NCI-H1092 (cell line): ENCODE measurements at regions not wholly inside any gene's neighbourhood (a gene's known extent, or its start where the extent isn't known, plus 50 kb on each side); places are given as distances from the start of the nearest gene placed in this dataset.
"Not testable (repeated sequence)": the region's sequence is repeated elsewhere in the genome, so short reads cannot be mapped to it uniquely, and the experiment has no call there.

Source experiments
- DNase-seq: peaks from one replicate; lab custom pipeline; 2025; lab: John Stamatoyannopoulos, UW

GRCh38 chr1:2950926-2951305 is 70.4 kb upstream of the ACTRT2 start:
- DNase-seq, result no peak

GRCh38 chr1:2951856-2952255 is 69.4 kb upstream of the ACTRT2 start:
- DNase-seq, result no peak

GRCh38 chr1:2952371-2952770 is 68.9 kb upstream of the ACTRT2 start:
- no peak for DNase-seq

- DNase-seq, result no peak
Measured at GRCh38 chr1:2952992-2953391, 68.3 kb upstream of the ACTRT2 start.

GRCh38 chr1:2953688-2954285 is 67.5 kb upstream of the ACTRT2 start:
- DNase-seq, result no peak

- DNase-seq, result no peak
Measured at GRCh38 chr1:2955652-2956051, 65.6 kb upstream of the ACTRT2 start.

- no peak for DNase-seq
Measured at GRCh38 chr1:2956576-2956975, 64.7 kb upstream of the ACTRT2 start.

GRCh38 chr1:2957329-2957728 is 63.9 kb upstream of the ACTRT2 start:
- no peak for DNase-seq

GRCh38 chr1:2959881-2960280 is 61.4 kb upstream of the ACTRT2 start:
- DNase-seq, result not testable (repeated sequence)

GRCh38 chr1:2961081-2961480 is 60.2 kb upstream of the ACTRT2 start:
- no peak for DNase-seq

- DNase-seq, result no peak
Measured at GRCh38 chr1:2961661-2962060, 59.6 kb upstream of the ACTRT2 start.

GRCh38 chr1:2962061-2962460 is 59.2 kb upstream of the ACTRT2 start:
- no peak for DNase-seq

- no peak for DNase-seq
Measured at GRCh38 chr1:2962541-2962940, 58.7 kb upstream of the ACTRT2 start.

GRCh38 chr1:2962946-2963345 is 58.3 kb upstream of the ACTRT2 start:
- DNase-seq, result no peak

GRCh38 chr1:2965676-2966075 is 55.6 kb upstream of the ACTRT2 start:
- DNase-seq, result no peak

- DNase-seq, result no peak
Measured at GRCh38 chr1:2966449-2967328, 54.6 kb upstream of the ACTRT2 start.

GRCh38 chr1:2967329-2967725 is 53.9 kb upstream of the ACTRT2 start:
- no peak for DNase-seq

- no peak for DNase-seq
Measured at GRCh38 chr1:2967881-2968280, 53.4 kb upstream of the ACTRT2 start.

- DNase-seq, result no peak
Measured at GRCh38 chr1:2968471-2968881, 52.8 kb upstream of the ACTRT2 start.

- DNase-seq, result no peak
Measured at GRCh38 chr1:2969011-2969844, 52.0 kb upstream of the ACTRT2 start.

GRCh38 chr1:2969845-2970291 is 51.4 kb upstream of the ACTRT2 start:
- DNase-seq, result no peak

GRCh38 chr1:2970311-2971071 is 50.8 kb upstream of the ACTRT2 start:
- DNase-seq, result no peak
